Mammary epithelial cell (primary cell): ENCODE measurements at regions not wholly inside any gene's neighbourhood (a gene's known extent, or its start where the extent isn't known, plus 50 kb on each side); places are given as distances from the start of the nearest gene placed in this dataset.

Experiments
- EZH2 ChIP-seq: IDR thresholded peaks from 2 replicates; pipeline ENCODE4 v1.6.1; 2012; ENCODE audit warnings: low read length, inconsistent platforms, borderline replicate concordance
- TF ChIP-seq, protein P1 (sequence below), 2 donors: IDR thresholded peaks in 1 of 2; conservative IDR thresholded peaks in 1 of 2; 2 replicates each; pipeline ENCODE4 v1.5.1; 2011 to 2012; ENCODE audit warnings: inconsistent platforms in 2 of 2, low read length in 2 of 2, mild to moderate bottlenecking in 2 of 2, control low read depth in 1 of 2, low read depth in 1 of 2; ENCODE audit not compliant: insufficient read depth in 1 of 2; ENCODE audit errors: extremely low read depth in 1 of 2

DNA sequence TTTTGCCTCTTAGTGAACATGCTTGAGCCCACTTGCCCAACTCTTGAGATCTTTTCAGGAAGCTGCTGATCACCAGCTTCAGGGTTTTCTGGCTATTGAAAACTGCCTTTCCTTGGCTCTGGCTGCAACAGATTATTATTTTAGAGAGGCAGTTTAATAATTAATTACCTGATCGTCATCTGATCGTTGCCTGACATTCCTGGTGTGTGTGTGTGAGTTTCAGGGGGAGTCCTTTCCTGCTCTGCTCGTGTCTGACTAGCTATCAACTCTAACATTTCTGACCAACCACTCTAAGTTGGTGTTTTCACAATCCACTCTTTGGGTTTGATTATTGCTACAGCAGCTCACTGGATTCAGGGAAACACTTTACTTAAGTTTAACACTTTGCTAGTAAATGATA is 84.3 kb upstream of the SPATA16 start:
- TF ChIP-seq, protein P1, sequence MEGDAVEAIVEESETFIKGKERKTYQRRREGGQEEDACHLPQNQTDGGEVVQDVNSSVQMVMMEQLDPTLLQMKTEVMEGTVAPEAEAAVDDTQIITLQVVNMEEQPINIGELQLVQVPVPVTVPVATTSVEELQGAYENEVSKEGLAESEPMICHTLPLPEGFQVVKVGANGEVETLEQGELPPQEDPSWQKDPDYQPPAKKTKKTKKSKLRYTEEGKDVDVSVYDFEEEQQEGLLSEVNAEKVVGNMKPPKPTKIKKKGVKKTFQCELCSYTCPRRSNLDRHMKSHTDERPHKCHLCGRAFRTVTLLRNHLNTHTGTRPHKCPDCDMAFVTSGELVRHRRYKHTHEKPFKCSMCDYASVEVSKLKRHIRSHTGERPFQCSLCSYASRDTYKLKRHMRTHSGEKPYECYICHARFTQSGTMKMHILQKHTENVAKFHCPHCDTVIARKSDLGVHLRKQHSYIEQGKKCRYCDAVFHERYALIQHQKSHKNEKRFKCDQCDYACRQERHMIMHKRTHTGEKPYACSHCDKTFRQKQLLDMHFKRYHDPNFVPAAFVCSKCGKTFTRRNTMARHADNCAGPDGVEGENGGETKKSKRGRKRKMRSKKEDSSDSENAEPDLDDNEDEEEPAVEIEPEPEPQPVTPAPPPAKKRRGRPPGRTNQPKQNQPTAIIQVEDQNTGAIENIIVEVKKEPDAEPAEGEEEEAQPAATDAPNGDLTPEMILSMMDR (conservative IDR thresholded peaks at IDR 0.05 in 1 of 2, IDR thresholded peaks at IDR 0.05 in 1 of 2; ENCODE audit: extremely low read depth in 1 of 2, insufficient read depth in 1 of 2, low read depth in 1 of 2, low read length in 2 of 2): no peak
- TF ChIP-seq EZH2: no peak
